ENCODE measurements at regions not wholly inside any gene's neighbourhood (a gene's known extent, or its start where the extent isn't known, plus 50 kb on each side); places are given as distances from the start of the nearest gene placed in this dataset.
"Not testable (repeated sequence)": the region's sequence is repeated elsewhere in the genome, so short reads cannot be mapped to it uniquely, and the experiment has no call there.

DNA sequence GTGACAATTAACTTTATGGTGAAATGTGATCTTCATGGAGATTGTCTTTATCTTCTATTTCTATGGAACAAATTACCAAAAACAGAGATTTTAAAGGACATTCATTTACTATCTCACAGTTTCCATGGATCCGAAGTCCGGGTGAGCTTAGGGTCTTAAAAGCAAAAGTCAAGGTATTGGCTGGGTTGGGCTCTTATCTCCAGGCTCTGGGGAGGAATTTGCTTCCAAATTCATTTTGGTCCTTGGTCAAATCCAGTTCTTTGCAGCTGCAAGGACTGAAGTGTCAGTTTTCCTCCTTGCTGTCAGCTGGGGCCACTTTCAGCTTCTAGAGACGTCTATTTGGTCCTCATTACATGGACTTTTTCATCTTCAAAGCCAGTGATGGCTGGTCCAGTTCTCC lies 395.8 kb upstream of the MAF start:
- DNase-seq, result no peak

- DNase-seq, result no peak
These were observed 394.8 kb upstream of the MAF start for GRCh38 chr16:79995315-79995714.

DNA sequence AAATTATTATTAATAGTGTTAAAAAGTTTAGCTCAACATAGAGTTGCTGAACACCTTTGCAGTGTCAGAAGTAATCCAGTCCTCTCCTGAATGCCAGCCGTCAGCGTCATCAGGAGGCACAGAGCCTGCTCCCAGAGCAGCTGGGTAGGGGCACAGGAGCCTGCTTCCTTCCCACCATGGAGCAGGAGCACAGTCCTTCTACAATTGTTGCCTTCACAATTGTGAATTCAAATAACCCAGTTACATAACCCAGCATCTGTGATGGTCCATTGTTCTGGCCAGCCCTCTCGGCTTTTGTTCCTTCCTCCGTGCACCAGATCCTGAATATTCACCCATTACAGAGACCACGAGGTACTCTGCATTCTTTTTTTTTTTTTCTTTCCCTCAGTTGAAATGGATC lies 393.9 kb upstream of the MAF start:
- DNase-seq, result no peak

GRCh38 chr16:79993629-79994209 lies 393.2 kb upstream of the MAF start:
- no peak for DNase-seq

DNA sequence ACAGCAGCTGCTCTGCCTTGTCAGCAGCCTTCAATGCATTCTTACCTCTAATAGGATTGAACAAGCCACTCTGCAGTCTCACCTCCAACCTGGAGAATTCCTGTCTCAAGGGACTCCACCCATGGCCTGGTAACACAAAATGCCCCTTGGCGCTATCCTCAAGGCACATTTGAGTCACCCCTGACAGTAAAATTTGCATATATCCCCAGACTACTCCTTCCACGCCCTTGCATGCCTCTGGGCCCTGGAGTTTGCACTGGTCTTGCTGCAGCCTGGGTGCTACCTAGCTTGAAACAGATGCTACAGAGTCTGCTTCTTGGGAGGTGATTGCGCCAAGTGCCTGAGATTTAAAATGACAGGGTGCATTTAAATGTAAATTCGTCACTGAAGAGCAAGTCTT lies 391.4 kb upstream of the MAF start:
- DNase-seq, result no peak

DNA sequence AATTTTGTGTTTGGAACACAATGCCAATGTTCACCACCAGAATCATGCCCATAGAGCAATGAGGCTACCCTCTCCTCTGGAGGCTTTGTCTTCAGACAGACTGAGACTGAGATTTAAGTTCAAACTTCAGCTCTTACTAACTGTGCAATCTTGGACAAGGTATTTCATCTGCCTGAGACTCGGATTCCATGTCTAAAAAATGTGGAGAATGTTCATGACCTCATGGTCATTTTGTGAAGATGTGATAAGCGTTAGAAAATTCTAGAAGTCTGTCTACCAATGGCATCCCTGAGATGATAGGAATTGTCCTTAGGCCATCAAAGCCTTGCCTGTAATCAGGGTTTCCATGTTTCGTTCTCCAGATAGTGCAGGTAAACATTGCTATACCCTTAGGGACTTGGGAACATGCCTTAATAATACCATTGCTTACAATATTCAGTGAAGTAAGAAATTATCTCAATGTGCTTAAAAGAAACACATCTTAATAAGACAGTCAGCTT lies 388.2 kb upstream of the MAF start:
- no peak for DNase-seq

- DNase-seq, result no peak
These were observed 387.6 kb upstream of the MAF start for GRCh38 chr16:79988089-79988488.

DNA sequence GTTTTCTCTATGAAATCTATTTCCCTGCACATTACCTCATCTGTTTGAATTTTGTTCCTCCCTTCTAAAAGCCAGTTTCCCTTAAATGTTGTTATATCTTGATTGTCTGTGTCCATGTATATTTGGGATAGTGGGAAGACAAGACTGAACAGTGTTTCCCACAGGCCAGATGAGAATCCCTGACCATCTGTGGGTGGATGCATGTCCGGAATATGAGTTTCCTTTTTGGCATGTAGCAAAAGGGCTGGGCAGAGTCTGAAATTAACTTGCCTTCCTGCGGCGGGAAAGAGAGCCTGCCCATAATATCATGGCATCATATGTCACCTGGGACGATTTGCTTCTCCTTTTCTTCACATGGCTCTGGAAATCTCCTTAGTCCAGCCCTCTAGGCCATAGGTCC lies 385.8 kb upstream of the MAF start:
- no peak for DNase-seq

GRCh38 chr16:79985606-79986005 lies 385.1 kb upstream of the MAF start:
- no peak for DNase-seq

GRCh38 chr16:79984149-79984548 lies 383.6 kb upstream of the MAF start:
- not testable (repeated sequence) for DNase-seq

- no peak for DNase-seq
These were observed 382.3 kb upstream of the MAF start for GRCh38 chr16:79982862-79983261.

DNA sequence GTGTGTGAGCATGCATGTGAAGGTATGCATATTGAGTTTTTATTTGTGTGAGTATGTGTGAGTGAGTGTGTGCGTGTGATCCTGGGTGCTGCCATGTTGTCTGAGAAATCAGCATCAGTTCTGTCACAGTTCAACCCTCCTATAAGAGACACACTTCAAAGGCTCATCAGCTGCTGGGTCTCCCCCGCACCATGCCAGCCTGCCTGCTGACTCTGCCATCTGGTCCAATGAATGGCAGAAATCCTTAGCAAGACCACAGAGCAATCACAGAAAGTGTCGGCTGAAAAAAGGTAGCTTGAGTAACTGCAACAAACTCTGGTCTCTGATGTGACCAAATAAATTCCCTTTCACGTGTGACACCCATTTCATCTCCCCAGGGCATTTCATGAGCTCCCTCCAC lies 381.8 kb upstream of the MAF start:
- no peak for DNase-seq

DNA sequence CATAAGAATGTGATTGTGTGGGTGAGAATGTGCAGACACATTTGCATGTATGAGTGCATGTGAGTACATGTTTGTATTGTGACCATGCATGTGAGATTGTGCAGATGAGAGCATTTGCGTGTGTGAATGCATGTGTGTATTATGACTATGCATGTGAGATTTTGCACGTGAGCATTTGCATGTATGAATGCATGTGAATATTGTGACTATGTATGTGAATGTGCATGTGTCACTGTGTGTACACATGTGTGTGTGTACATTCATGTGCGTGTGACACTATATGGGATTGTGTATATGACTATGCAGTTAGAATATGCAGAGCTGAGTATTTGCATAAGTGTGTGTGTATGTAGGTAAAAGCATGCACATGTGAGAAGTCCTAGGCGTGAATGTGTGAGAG lies 381.3 kb upstream of the MAF start:
- no peak for DNase-seq

DNA sequence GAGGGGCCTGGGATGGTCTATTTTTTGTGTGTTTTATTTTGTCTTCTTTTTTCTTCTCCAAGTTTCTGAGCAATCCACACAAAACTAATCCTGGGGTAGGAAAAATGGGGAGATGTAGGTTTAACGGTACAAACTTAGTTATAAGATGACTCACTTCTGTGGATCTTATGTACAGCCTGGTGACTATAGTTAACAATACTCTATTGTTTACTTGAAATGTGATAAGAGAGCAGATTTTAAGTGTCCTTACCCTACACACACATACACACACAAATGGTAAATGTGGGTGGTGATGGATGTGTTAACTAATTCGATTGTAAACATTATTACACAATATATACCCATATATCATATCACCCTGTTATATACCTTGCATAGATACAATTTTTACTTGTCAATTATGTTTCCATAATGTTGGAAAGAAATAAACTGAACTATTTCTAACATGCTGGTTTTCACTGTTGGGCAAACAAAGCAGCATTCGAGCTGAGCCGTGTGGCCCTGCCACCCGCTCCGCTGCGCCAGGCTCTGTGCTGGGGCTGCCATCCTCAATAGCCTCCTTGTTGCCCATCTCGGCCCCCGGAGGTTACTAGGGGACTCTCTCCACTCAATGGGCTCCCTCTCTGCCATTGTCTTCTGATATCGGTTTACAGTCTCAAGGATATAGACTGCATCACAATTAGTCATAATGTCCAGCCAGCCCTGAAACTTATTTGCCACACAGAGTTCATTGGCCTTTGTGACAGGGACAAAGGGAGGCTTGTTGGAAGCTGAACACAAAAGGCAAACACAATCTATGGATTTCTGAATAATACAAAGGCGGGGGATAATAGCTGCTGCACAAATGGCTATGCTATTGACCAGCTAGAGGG lies 380.3 kb upstream of the MAF start:
- no peak for DNase-seq

GRCh38 chr16:79977940-79978836 lies 377.7 kb upstream of the MAF start:
- no peak for DNase-seq

DNA sequence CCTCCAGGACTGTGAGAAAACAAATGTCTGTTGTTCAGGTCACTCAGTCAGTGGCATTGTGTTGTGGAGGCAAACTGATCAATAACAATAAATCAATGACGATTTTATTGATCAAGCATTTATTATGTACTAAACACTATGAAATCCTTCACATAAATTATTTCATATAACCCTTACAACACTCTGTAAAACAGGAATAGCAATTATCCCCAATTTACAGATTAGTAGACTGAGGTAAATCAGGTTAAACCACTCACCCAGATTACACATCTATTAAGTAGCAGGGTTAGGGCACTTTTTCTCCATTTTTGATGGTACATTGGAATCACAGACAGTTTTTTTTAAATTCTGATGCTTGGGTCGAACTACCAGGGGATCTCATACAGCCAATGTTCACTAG lies 372.8 kb upstream of the MAF start:
- DNase-seq, result no peak

DNA sequence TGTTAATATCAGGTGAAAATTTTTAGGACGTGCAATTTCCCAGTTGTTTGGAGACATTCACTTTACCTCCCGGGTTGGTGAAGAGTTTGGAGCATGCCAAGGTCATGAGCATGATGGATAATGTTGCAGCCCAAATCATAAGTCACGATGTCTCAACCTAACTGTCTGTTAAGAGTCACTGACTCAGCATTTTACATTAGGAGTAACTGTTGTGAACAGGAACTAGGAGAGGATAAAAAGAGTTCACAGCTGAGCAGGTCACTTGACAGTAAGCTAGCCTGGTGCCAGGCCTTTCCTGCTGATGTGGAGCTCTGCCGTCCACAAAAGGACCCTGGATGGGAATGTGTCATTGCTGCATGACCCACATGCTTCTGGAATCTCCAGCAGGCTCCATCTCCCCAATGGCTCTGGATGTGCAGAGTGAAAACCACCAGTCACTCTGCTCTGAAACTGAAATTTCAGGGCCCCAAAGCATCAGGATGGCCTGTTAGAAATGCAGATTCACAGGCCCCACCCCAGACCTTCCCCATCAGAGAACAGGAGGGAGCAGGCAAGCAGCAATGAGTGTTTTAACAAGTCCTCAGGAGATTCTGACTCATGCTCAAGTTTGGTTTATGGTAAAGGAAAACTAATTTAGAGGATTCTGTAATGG lies 371.6 kb upstream of the MAF start:
- DNase-seq, result no peak

- no peak for DNase-seq
These were observed 370.7 kb upstream of the MAF start for GRCh38 chr16:79971237-79971572.

DNA sequence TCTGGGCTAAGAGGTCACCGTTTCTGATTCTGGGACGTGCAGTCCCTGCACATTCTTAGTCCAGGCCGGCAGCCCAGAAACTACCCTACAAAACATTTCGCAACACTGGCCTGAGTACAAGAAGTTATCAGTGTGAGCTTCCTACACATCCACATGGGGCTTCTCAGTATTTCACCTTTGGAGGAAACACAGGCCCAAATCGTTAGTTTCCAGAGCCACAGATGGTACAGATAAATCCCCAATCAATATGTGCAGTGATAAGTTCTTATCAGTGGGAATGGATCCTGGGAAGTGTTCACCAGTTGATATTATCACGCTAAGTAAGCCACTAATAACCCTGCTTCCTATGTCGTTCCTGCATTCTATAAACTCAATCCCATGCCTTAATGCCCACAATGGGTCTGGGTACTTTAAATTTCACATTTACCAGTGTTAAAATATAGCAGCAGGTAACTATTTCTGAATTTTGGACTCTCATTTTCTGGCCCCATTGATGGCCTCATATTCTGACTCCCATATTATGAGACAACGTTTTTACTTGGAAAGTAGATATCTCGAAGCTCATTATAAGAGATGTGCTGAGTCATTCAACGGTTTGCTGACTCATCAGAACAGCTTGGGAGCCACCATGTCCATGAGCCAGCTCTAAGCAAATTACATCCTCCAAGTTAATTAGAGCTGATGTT lies 370.2 kb upstream of the MAF start:
- DNase-seq, result no peak

GRCh38 chr16:79970087-79970486 lies 369.6 kb upstream of the MAF start:
- no peak for DNase-seq

- no peak for DNase-seq
These were observed 368.9 kb upstream of the MAF start for GRCh38 chr16:79969458-79969857.

DNA sequence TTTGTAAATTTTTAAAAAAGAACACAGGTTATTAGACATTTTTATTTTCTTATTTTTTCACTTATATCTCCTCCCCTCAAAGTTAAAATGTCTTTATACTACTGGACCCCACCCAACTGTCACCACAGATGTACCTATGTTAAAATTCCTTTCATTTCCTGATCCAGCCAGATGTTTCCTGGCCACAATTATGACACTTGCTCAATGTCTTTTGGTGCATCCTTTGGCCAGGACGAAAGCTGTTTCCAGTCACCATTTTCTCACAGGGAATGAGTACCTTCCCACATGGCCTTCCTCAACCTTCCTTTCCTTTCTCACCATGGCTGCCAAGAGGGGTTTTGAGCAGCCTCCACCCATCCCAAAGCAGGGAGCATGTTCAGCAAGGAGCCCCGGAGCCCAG lies 365.7 kb upstream of the MAF start:
- no peak for DNase-seq

DNA sequence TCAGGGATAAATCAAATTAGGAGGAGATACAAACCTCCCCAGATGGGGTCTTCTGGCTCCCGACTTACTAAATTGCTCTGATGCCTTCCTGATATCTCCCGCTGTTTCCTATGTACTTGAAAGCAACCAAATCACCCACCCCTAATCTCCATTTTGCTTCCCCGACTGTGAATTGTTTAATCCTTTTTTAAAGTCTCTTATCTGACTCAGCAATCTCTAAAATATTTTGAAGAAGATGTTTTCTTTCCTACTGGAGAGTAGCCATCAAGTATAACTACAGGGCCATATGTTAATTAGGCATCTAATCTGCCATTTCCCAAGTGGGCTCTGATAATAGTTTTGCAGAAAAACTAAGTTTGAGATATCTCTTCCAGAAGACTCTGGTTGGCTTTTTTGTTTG lies 365.2 kb upstream of the MAF start:
- no peak for DNase-seq
